ENCODE measurements at regions not wholly inside any gene's neighbourhood (a gene's known extent, or its start where the extent isn't known, plus 50 kb on each side); places are given as distances from the start of the nearest gene placed in this dataset.

- no peak for DNase-seq (ENCODE audit: low read depth)
- no peak overlapping the region for H3K4me3 ChIP-seq (ENCODE audit: low read depth, low read length)
- no peak for TF ChIP-seq CTCF (conservative IDR thresholded peaks at IDR 0.05; ENCODE audit: low read depth, low read length)
Observed at GRCh38 chrX:40358994-40359393, 221.8 kb upstream of the ATP6AP2 start.

- TF ChIP-seq CTCF (conservative IDR thresholded peaks at IDR 0.05; ENCODE audit: low read depth, low read length) = no peak
- no peak overlapping the region for H3K4me3 ChIP-seq (ENCODE audit: low read depth, low read length)
- DNase-seq (ENCODE audit: low read depth) = no peak
Observed at GRCh38 chrX:40349251-40349650, 231.5 kb upstream of the ATP6AP2 start.

GRCh38 chrX:40346379-40346778 lies 234.4 kb upstream of the ATP6AP2 start:
- H3K4me3 ChIP-seq (ENCODE audit: low read depth, low read length) = no peak overlapping the region

GRCh38 chrX:40343319-40343718 lies 237.5 kb upstream of the ATP6AP2 start:
- TF ChIP-seq CTCF (conservative IDR thresholded peaks at IDR 0.05; ENCODE audit: low read depth, low read length) = no peak
- no peak for DNase-seq (ENCODE audit: low read depth)
- no peak overlapping the region for H3K4me3 ChIP-seq (ENCODE audit: low read depth, low read length)

More at GRCh38 chrX:40346379-40346778, 234.4 kb upstream of the ATP6AP2 start:
- TF ChIP-seq CTCF (conservative IDR thresholded peaks at IDR 0.05; ENCODE audit: low read depth, low read length) = no peak
- DNase-seq (ENCODE audit: low read depth) = no peak

GRCh38 chrX:40340116-40340515 lies 240.7 kb upstream of the ATP6AP2 start:
- no peak overlapping the region for H3K4me3 ChIP-seq (ENCODE audit: low read depth, low read length)
- TF ChIP-seq CTCF (conservative IDR thresholded peaks at IDR 0.05; ENCODE audit: low read depth, low read length) = no peak
- no peak for DNase-seq (ENCODE audit: low read depth)

- no peak overlapping the region for H3K4me3 ChIP-seq (ENCODE audit: low read depth, low read length)
- no peak for DNase-seq (ENCODE audit: low read depth)
- TF ChIP-seq CTCF (conservative IDR thresholded peaks at IDR 0.05; ENCODE audit: low read depth, low read length) = no peak
Observed at GRCh38 chrX:40333344-40333743, 235.6 kb upstream of the BCOR start.

- no peak for TF ChIP-seq CTCF (conservative IDR thresholded peaks at IDR 0.05; ENCODE audit: low read depth, low read length)
- no peak overlapping the region for H3K4me3 ChIP-seq (ENCODE audit: low read depth, low read length)
- DNase-seq (ENCODE audit: low read depth) = no peak
Observed at GRCh38 chrX:40331762-40332161, 234.0 kb upstream of the BCOR start.
